ENCODE measurements at regions not wholly inside any gene's neighbourhood (a gene's known extent, or its start where the extent isn't known, plus 50 kb on each side); places are given as distances from the start of the nearest gene placed in this dataset.

- Histone ChIP-seq H3K9ac (ENCODE audit: insufficient read depth, low read depth, low read length) (no peak overlapping the region), H3K27me3 (ENCODE audit: control insufficient read depth in 1 of 2, insufficient read depth in 2 of 2, low read length in 2 of 2) (no peaks in the 10 kb centered on the region), H3K27ac (ENCODE audit: extremely low read length, insufficient read depth, low read length) (no peak overlapping the region), H3K9me3 (ENCODE audit: low read length) (no peaks in the 10 kb centered on the region), H3K4me3 (replicated peaks in 1 of 3; ENCODE audit: insufficient read depth in 1 of 3, low read depth in 2 of 3, low read length in 3 of 3) (no peak overlapping the region), H3K79me2 (ENCODE audit: insufficient read depth, low read length) (no peaks in the 10 kb centered on the region), H3K36me3 (replicated peaks in 1 of 2; ENCODE audit: control insufficient read depth in 1 of 2, insufficient read depth in 2 of 2, low read length in 2 of 2) (no peaks in the 10 kb centered on the region), H2AFZ (ENCODE audit: low read length) (no peak overlapping the region), H3K4me1 (ENCODE audit: insufficient read depth, low read length) (peaks cover 30% of the 10 kb centered on the region; the same call in 1 of the 2 replicates), H4K20me1 (ENCODE audit: insufficient read depth, low read length) (no peaks in the 10 kb centered on the region), H3K4me2 (ENCODE audit: low read depth, low read length) (no peak overlapping the region)
- CTCF ChIA-PET (ENCODE audit: low intra/inter-chr PET ratio, low total read pairs): no interaction called here
- no peak for ATAC-seq
- BruUV-seq (replicated peaks): no TSS peak
- TF ChIP-seq ZBTB44 (CRISPR knock-in tag; IDR thresholded peaks at IDR 0.05) (no peak), RELA (CRISPR knock-in tag; IDR thresholded peaks at IDR 0.05) (no peak), SOX5 (CRISPR knock-in tag; IDR thresholded peaks at IDR 0.05; ENCODE audit: borderline replicate concordance) (no peak), GMEB1 (CRISPR knock-in tag; IDR thresholded peaks at IDR 0.05; ENCODE audit: borderline replicate concordance) (no peak)
- POLR2A ChIA-PET: no interaction called here
- in situ Hi-C loops (cut with HindIII; ENCODE audit: extremely low pct_ligation_motif_present, low pct_unique_long_range_greater_than_20kb) (no loop called here), intact Hi-C loops (cut with micrococcal nuclease; ENCODE audit: unreplicated experiment) (no loop called here)
- no peak for DNase-seq (ENCODE audit: low spot score)
- FAIRE-seq: no peak
These were observed 98.2 kb upstream of the SERP2 start for GRCh38 chr13:44275381-44275780.

GRCh38 chr13:44276061-44276460 is 97.6 kb upstream of the SERP2 start:
- no peak overlapping the region for H3K27ac ChIP-seq (ENCODE audit: extremely low read length, insufficient read depth, low read length)
- no peak overlapping the region for H3K4me2 ChIP-seq (ENCODE audit: low read depth, low read length)
- H3K4me1 ChIP-seq (ENCODE audit: insufficient read depth, low read length): peaks cover 29% of the 10 kb centered on the region
- no peak overlapping the region for H3K4me3 ChIP-seq (replicated peaks in 1 of 3; ENCODE audit: insufficient read depth in 1 of 3, low read depth in 2 of 3, low read length in 3 of 3)
- no peaks in the 10 kb centered on the region for H3K79me2 ChIP-seq (ENCODE audit: insufficient read depth, low read length)
- ChIA-PET POLR2A (no interaction called here), CTCF (ENCODE audit: low intra/inter-chr PET ratio, low total read pairs) (no interaction called here)
- H3K27me3 ChIP-seq (ENCODE audit: control insufficient read depth in 1 of 2, insufficient read depth in 2 of 2, low read length in 2 of 2): no peaks in the 10 kb centered on the region
- H3K9ac ChIP-seq (ENCODE audit: insufficient read depth, low read depth, low read length): no peak overlapping the region
- H2AFZ ChIP-seq (ENCODE audit: low read length): no peak overlapping the region
- no peaks in the 10 kb centered on the region for H3K36me3 ChIP-seq (replicated peaks in 1 of 2; ENCODE audit: control insufficient read depth in 1 of 2, insufficient read depth in 2 of 2, low read length in 2 of 2)
- no peak for ATAC-seq
- H3K9me3 ChIP-seq (ENCODE audit: low read length): no peaks in the 10 kb centered on the region
- 53% methylated on average over 3 of the region's 3 CpGs for WGBS (ENCODE audit: low lambda C conversion rate)
- TF ChIP-seq SATB2 (CRISPR knock-in tag; IDR thresholded peaks at IDR 0.05) (no peak), ZNF512B (CRISPR knock-in tag; IDR thresholded peaks at IDR 0.05; ENCODE audit: borderline replicate concordance) (no peak), ZNF34 (CRISPR knock-in tag; IDR thresholded peaks at IDR 0.05; ENCODE audit: borderline replicate concordance) (no peak), TAF15 (IDR thresholded peaks at IDR 0.05; ENCODE audit: low read depth, low read length, poor library complexity, severe bottlenecking) (no peak)
- no peaks in the 10 kb centered on the region for H4K20me1 ChIP-seq (ENCODE audit: insufficient read depth, low read length)
- no TSS peak for BruUV-seq (replicated peaks)
- in situ Hi-C loops (cut with HindIII; ENCODE audit: extremely low pct_ligation_motif_present, low pct_unique_long_range_greater_than_20kb): no loop called here
- no peak for FAIRE-seq
- no peak for DNase-seq (ENCODE audit: low spot score)
- intact Hi-C loops (cut with micrococcal nuclease; ENCODE audit: unreplicated experiment): no loop called here
